ENCODE measurements at regions not wholly inside any gene's neighbourhood (a gene's known extent, or its start where the extent isn't known, plus 50 kb on each side); places are given as distances from the start of the nearest gene placed in this dataset.
"Not testable (repeated sequence)": the region's sequence is repeated elsewhere in the genome, so short reads cannot be mapped to it uniquely, and the experiment has no call there.

GRCh38 chr11:38143852-38144251, 1545.8 kb upstream of the RAG2 start:
- Histone ChIP-seq H3K27me3 (ENCODE audit: insufficient read depth, low read length) (no peaks in the 10 kb centered on the region), H3K4me1 (ENCODE audit: control insufficient read depth, insufficient read depth, low read length, unreplicated experiment) (no peaks in the 10 kb centered on the region), H2AFZ (ENCODE audit: low read length, unreplicated experiment) (no peak overlapping the region), H3K27ac (ENCODE audit: low read depth, low read length) (no peak overlapping the region), H3K4me3 (ENCODE audit: low read depth, low read length) (no peak overlapping the region), H3K36me3 (ENCODE audit: insufficient read depth, low read length) (no peaks in the 10 kb centered on the region), H3K79me2 (ENCODE audit: control insufficient read depth, insufficient read depth, low read length, unreplicated experiment) (no peaks in the 10 kb centered on the region)

DNA sequence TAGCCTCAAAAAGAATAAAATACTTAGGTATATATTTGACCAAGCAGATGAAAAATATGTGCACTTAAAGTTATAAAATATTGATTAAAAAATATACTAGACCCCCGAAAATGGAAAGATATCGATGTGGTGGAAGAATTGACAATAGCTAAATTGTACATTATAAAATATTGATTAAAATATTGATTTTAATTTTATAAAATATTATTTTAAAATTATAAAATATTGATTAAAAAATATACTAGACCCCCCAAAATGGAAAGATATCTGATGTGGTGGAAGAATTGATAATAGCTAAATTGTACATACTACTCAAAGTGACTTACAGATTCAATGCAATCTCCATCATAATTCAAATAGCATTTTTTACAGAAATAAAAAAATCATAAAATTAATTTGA, 1540.9 kb upstream of the RAG2 start:
- no peak overlapping the region for H3K4me3 ChIP-seq (ENCODE audit: low read depth, low read length)
- H2AFZ ChIP-seq (ENCODE audit: low read length, unreplicated experiment) = no peak overlapping the region
- H3K27me3 ChIP-seq (ENCODE audit: insufficient read depth, low read length) = no peaks in the 10 kb centered on the region
- H3K4me1 ChIP-seq (ENCODE audit: control insufficient read depth, insufficient read depth, low read length, unreplicated experiment) = no peaks in the 10 kb centered on the region
- H3K79me2 ChIP-seq (ENCODE audit: control insufficient read depth, insufficient read depth, low read length, unreplicated experiment) = no peaks in the 10 kb centered on the region
- no peaks in the 10 kb centered on the region for H3K36me3 ChIP-seq (ENCODE audit: insufficient read depth, low read length)
- no peak overlapping the region for H3K27ac ChIP-seq (ENCODE audit: low read depth, low read length)

GRCh38 chr11:38136887-38137286, 1538.9 kb upstream of the RAG2 start:
- Histone ChIP-seq H2AFZ (ENCODE audit: low read length, unreplicated experiment) (no peak overlapping the region), H3K36me3 (ENCODE audit: insufficient read depth, low read length) (no peaks in the 10 kb centered on the region), H3K4me1 (ENCODE audit: control insufficient read depth, insufficient read depth, low read length, unreplicated experiment) (no peaks in the 10 kb centered on the region), H3K27me3 (ENCODE audit: insufficient read depth, low read length) (no peaks in the 10 kb centered on the region), H3K79me2 (ENCODE audit: control insufficient read depth, insufficient read depth, low read length, unreplicated experiment) (no peaks in the 10 kb centered on the region), H3K27ac (ENCODE audit: low read depth, low read length) (no peak overlapping the region), H3K4me3 (ENCODE audit: low read depth, low read length) (no peak overlapping the region)

DNA sequence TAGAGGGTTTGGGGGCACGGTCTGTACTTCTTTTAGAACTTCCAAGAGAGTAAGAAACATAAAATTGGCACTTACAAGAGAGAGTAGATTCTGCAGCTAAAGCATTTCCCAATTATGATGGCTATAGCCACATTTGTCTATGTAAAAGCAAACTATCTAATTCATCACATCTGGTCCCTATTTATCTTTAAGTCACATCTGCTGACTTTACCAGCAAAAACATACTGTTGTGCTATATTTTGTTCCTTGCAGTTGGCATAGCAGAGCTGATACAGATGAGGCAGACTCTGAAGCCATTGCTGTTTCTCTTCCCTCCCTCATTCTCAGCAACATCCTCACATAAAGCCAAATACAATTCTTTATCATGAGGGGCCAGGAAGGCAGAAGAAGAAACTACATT, 1533.5 kb upstream of the RAG2 start:
- no peaks in the 10 kb centered on the region for H3K4me1 ChIP-seq (ENCODE audit: control insufficient read depth, insufficient read depth, low read length, unreplicated experiment)
- no peaks in the 10 kb centered on the region for H3K79me2 ChIP-seq (ENCODE audit: control insufficient read depth, insufficient read depth, low read length, unreplicated experiment)
- no peak overlapping the region for H3K4me3 ChIP-seq (ENCODE audit: low read depth, low read length)
- no peak overlapping the region for H3K27ac ChIP-seq (ENCODE audit: low read depth, low read length)
- no peaks in the 10 kb centered on the region for H3K27me3 ChIP-seq (ENCODE audit: insufficient read depth, low read length)
- no peaks in the 10 kb centered on the region for H3K36me3 ChIP-seq (ENCODE audit: insufficient read depth, low read length)
- H2AFZ ChIP-seq (ENCODE audit: low read length, unreplicated experiment) = no peak overlapping the region

DNA sequence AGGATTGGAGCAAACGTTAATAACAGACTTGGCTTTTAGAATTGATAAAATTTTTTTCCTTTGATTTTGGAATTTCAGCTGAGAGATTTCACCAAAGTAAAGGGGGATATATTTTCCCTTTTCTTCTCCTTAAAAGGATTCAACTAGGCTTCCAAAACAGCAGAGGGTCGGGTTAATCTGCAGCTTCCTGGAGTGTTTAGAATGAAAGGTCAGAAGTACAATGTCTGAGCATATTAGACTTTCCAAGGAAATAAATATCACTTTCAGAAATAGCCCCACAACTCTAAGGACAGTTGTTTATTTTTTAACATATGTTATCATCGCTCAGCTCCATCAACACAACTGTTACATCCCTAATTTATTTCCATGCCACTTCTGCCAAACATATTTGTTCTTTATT, 1532.9 kb upstream of the RAG2 start:
- H3K27me3 ChIP-seq (ENCODE audit: insufficient read depth, low read length) = no peaks in the 10 kb centered on the region
- H3K4me1 ChIP-seq (ENCODE audit: control insufficient read depth, insufficient read depth, low read length, unreplicated experiment) = no peaks in the 10 kb centered on the region
- H2AFZ ChIP-seq (ENCODE audit: low read length, unreplicated experiment) = no peak overlapping the region
- H3K36me3 ChIP-seq (ENCODE audit: insufficient read depth, low read length) = no peaks in the 10 kb centered on the region
- no peaks in the 10 kb centered on the region for H3K79me2 ChIP-seq (ENCODE audit: control insufficient read depth, insufficient read depth, low read length, unreplicated experiment)
- H3K27ac ChIP-seq (ENCODE audit: low read depth, low read length) = no peak overlapping the region
- no peak overlapping the region for H3K4me3 ChIP-seq (ENCODE audit: low read depth, low read length)

DNA sequence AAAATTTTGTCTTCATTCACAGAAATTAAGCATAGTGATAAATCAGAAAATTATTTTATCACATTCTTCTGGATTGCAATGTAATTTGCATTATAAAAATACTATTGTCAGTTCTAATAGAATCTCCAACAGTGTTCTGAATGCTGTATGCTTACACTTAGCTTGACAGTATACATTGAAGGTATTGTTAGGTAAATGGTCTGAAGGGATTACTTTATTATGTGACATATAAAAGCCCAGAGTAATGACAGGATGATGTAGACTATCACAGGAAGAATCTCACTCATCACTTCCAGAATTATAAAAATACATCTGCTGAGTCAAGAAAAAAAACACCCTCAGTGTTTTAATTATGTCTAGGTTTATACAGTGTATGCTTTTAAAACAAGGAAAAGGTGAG, 1532.5 kb upstream of the RAG2 start:
- Histone ChIP-seq H3K27ac (ENCODE audit: low read depth, low read length) (no peak overlapping the region), H3K79me2 (ENCODE audit: control insufficient read depth, insufficient read depth, low read length, unreplicated experiment) (no peaks in the 10 kb centered on the region), H2AFZ (ENCODE audit: low read length, unreplicated experiment) (no peak overlapping the region), H3K4me3 (ENCODE audit: low read depth, low read length) (no peak overlapping the region), H3K4me1 (ENCODE audit: control insufficient read depth, insufficient read depth, low read length, unreplicated experiment) (no peaks in the 10 kb centered on the region), H3K36me3 (ENCODE audit: insufficient read depth, low read length) (no peaks in the 10 kb centered on the region), H3K27me3 (ENCODE audit: insufficient read depth, low read length) (no peaks in the 10 kb centered on the region)

- H2AFZ ChIP-seq (ENCODE audit: low read length, unreplicated experiment) = no peak overlapping the region
- H3K4me1 ChIP-seq (ENCODE audit: control insufficient read depth, insufficient read depth, low read length, unreplicated experiment) = no peaks in the 10 kb centered on the region
- H3K27ac ChIP-seq (ENCODE audit: low read depth, low read length) = no peak overlapping the region
- no peaks in the 10 kb centered on the region for H3K36me3 ChIP-seq (ENCODE audit: insufficient read depth, low read length)
- no peak overlapping the region for H3K4me3 ChIP-seq (ENCODE audit: low read depth, low read length)
- H3K27me3 ChIP-seq (ENCODE audit: insufficient read depth, low read length) = no peaks in the 10 kb centered on the region
- H3K79me2 ChIP-seq (ENCODE audit: control insufficient read depth, insufficient read depth, low read length, unreplicated experiment) = no peaks in the 10 kb centered on the region
Measured at GRCh38 chr11:38123673-38124072, 1525.6 kb upstream of the RAG2 start.

- H3K79me2 ChIP-seq (ENCODE audit: control insufficient read depth, insufficient read depth, low read length, unreplicated experiment); H2AFZ ChIP-seq (ENCODE audit: low read length, unreplicated experiment); H3K4me3 ChIP-seq (ENCODE audit: low read depth, low read length); H3K27ac ChIP-seq (ENCODE audit: low read depth, low read length); H3K4me1 ChIP-seq (ENCODE audit: control insufficient read depth, insufficient read depth, low read length, unreplicated experiment); H3K36me3 ChIP-seq (ENCODE audit: insufficient read depth, low read length); H3K27me3 ChIP-seq (ENCODE audit: insufficient read depth, low read length): not testable (repeated sequence)
Measured at GRCh38 chr11:38116616-38117015, 1518.6 kb upstream of the RAG2 start.

DNA sequence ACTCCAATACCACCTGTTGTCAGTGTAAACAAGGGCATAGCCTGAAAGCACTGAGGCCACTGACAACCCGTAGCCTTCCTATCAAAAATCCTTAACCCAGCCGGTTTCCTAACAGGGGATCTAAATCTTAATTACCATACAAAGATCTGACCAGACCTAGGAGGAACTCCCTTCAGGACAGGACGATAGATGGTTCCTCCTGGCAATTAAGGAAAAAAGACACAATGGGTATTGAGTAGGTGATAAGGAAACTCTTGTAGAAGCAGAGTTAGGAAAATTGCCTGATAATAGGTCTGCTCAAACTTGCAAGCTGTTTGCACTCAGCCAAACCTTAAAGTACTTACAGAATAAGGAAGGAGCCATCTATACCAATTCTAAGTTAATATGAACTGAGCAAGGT, 1517.3 kb upstream of the RAG2 start:
- not testable (repeated sequence) for H3K36me3 ChIP-seq (ENCODE audit: insufficient read depth, low read length); H3K4me3 ChIP-seq (ENCODE audit: low read depth, low read length); H3K79me2 ChIP-seq (ENCODE audit: control insufficient read depth, insufficient read depth, low read length, unreplicated experiment); H3K27ac ChIP-seq (ENCODE audit: low read depth, low read length); H3K27me3 ChIP-seq (ENCODE audit: insufficient read depth, low read length); H2AFZ ChIP-seq (ENCODE audit: low read length, unreplicated experiment); H3K4me1 ChIP-seq (ENCODE audit: control insufficient read depth, insufficient read depth, low read length, unreplicated experiment)

DNA sequence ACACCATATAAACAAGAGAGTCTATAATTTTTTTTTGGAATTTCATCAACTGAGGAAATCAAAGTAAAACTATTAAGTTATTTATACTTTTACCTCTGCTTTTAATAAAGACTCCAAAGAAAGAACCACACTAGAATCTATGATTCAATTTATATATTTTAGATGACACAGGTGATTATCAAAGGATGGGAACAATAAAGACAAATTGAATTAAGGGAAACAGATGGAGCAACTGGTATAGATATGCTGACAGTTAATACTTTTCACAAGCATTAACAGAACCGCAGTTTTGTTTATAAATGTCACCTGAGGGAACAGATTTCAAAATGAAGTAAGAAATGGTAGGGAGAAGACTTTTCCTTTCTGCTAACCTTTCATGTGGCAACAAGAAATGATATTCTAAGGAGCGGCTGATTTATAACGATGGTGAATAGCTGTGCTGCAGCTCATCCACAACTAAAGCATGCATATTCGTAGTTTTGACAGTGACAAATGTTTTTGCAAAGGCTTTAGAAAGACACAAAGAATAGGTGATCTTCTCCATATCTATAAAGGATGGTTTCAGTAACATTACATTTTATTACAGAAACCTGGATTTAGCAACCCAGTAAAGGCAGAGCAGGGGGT, 1502.9 kb upstream of the RAG2 start:
- Histone ChIP-seq H3K27ac (ENCODE audit: low read depth, low read length) (no peak overlapping the region), H3K4me3 (ENCODE audit: low read depth, low read length) (no peak overlapping the region), H3K4me1 (ENCODE audit: control insufficient read depth, insufficient read depth, low read length, unreplicated experiment) (no peaks in the 10 kb centered on the region), H3K27me3 (ENCODE audit: insufficient read depth, low read length) (no peaks in the 10 kb centered on the region), H2AFZ (ENCODE audit: low read length, unreplicated experiment) (no peak overlapping the region), H3K79me2 (ENCODE audit: control insufficient read depth, insufficient read depth, low read length, unreplicated experiment) (no peaks in the 10 kb centered on the region), H3K36me3 (ENCODE audit: insufficient read depth, low read length) (no peaks in the 10 kb centered on the region)

- no peaks in the 10 kb centered on the region for H3K4me1 ChIP-seq (ENCODE audit: control insufficient read depth, insufficient read depth, low read length, unreplicated experiment)
- no peak overlapping the region for H3K27ac ChIP-seq (ENCODE audit: low read depth, low read length)
- H3K79me2 ChIP-seq (ENCODE audit: control insufficient read depth, insufficient read depth, low read length, unreplicated experiment) = no peaks in the 10 kb centered on the region
- no peaks in the 10 kb centered on the region for H3K27me3 ChIP-seq (ENCODE audit: insufficient read depth, low read length)
- H3K4me3 ChIP-seq (ENCODE audit: low read depth, low read length) = no peak overlapping the region
- H2AFZ ChIP-seq (ENCODE audit: low read length, unreplicated experiment) = no peak overlapping the region
- no peaks in the 10 kb centered on the region; the same call in 1 of the 2 replicates for H3K36me3 ChIP-seq (ENCODE audit: insufficient read depth, low read length)
Measured at GRCh38 chr11:38095268-38095667, 1497.2 kb upstream of the RAG2 start.
